SK-N-SH (cell line): ENCODE measurements at regions not wholly inside any gene's neighbourhood (a gene's known extent, or its start where the extent isn't known, plus 50 kb on each side); places are given as distances from the start of the nearest gene placed in this dataset.

Source experiments
- EZH2phosphoT487 ChIP-seq: fragments of 200-600 bp; sonication (generic); IDR thresholded peaks from 2 replicates; pipeline ENCODE4 v1.6.1; 2017; ENCODE audit warnings: low read depth, mixed run types, mild to moderate bottlenecking, antibody characterized with exemption, moderate library complexity, borderline replicate concordance
- GABPA ChIP-seq: IDR thresholded peaks from 2 replicates; pipeline ENCODE4 v1.4.0; 2012; ENCODE audit warnings: low read depth, mild to moderate bottlenecking
- SIN3A ChIP-seq: IDR thresholded peaks from 2 replicates; pipeline ENCODE4 v1.6.1; 2012; ENCODE audit warnings: low read depth, mild to moderate bottlenecking, low read length, moderate library complexity, borderline replicate concordance
- TF ChIP-seq, protein P1 (sequence below): fragments of 200-600 bp; sonication (generic); IDR thresholded peaks from 2 replicates; pipeline ENCODE4 v1.6.1; 2017; ENCODE audit warnings: antibody characterized with exemption, mild to moderate bottlenecking, moderate library complexity

GRCh38 chr3:99163314-99163713 is 261.8 kb upstream of the DCBLD2 start:
- TF ChIP-seq, protein P1, sequence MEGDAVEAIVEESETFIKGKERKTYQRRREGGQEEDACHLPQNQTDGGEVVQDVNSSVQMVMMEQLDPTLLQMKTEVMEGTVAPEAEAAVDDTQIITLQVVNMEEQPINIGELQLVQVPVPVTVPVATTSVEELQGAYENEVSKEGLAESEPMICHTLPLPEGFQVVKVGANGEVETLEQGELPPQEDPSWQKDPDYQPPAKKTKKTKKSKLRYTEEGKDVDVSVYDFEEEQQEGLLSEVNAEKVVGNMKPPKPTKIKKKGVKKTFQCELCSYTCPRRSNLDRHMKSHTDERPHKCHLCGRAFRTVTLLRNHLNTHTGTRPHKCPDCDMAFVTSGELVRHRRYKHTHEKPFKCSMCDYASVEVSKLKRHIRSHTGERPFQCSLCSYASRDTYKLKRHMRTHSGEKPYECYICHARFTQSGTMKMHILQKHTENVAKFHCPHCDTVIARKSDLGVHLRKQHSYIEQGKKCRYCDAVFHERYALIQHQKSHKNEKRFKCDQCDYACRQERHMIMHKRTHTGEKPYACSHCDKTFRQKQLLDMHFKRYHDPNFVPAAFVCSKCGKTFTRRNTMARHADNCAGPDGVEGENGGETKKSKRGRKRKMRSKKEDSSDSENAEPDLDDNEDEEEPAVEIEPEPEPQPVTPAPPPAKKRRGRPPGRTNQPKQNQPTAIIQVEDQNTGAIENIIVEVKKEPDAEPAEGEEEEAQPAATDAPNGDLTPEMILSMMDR, result no peak
- TF ChIP-seq EZH2phosphoT487, result no peak
- no peak for TF ChIP-seq SIN3A
- no peak for TF ChIP-seq GABPA
